ENCODE measurements at regions not wholly inside any gene's neighbourhood (a gene's known extent, or its start where the extent isn't known, plus 50 kb on each side); places are given as distances from the start of the nearest gene placed in this dataset.
"Not testable (repeated sequence)": the region's sequence is repeated elsewhere in the genome, so short reads cannot be mapped to it uniquely, and the experiment has no call there.

DNA sequence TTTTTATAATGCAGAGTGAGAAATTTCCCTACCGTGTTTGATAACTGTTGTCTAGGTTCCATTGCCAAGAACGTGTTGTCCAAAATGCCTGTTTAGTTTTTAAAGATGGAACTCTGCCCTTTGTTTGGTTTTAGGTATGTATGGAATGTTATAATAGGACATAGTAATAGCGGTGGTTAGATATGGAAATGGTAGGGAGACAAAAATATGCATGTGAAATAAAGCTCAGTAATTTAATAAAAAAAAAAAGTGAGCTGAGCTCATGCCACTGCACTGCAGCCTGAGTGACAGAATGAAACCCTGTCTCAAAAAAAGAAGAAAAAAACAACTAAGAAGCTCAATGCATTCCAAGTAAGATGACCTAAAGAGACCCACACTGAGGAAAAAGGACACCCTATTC is 72.9 kb downstream of the ZNF783 start:
- TF ChIP-seq, protein P1, sequence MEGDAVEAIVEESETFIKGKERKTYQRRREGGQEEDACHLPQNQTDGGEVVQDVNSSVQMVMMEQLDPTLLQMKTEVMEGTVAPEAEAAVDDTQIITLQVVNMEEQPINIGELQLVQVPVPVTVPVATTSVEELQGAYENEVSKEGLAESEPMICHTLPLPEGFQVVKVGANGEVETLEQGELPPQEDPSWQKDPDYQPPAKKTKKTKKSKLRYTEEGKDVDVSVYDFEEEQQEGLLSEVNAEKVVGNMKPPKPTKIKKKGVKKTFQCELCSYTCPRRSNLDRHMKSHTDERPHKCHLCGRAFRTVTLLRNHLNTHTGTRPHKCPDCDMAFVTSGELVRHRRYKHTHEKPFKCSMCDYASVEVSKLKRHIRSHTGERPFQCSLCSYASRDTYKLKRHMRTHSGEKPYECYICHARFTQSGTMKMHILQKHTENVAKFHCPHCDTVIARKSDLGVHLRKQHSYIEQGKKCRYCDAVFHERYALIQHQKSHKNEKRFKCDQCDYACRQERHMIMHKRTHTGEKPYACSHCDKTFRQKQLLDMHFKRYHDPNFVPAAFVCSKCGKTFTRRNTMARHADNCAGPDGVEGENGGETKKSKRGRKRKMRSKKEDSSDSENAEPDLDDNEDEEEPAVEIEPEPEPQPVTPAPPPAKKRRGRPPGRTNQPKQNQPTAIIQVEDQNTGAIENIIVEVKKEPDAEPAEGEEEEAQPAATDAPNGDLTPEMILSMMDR (IDR thresholded peaks at IDR 0.05; ENCODE audit: low read length, missing control alignments), result no peak
- H3K4me3 ChIP-seq (replicated peaks; ENCODE audit: low read depth, low read length), result no peak overlapping the region
- DNase-seq (ENCODE audit: low read depth), result peak; percentile 38

GRCh38 chr7:149348758-149349369 is 86.9 kb downstream of the ZNF783 start:
- H3K4me3 ChIP-seq (replicated peaks; ENCODE audit: low read depth, low read length), result no peak overlapping the region
- TF ChIP-seq, protein P1 (IDR thresholded peaks at IDR 0.05; ENCODE audit: low read length, missing control alignments), result no peak
- no peak for DNase-seq (ENCODE audit: low read depth)

DNA sequence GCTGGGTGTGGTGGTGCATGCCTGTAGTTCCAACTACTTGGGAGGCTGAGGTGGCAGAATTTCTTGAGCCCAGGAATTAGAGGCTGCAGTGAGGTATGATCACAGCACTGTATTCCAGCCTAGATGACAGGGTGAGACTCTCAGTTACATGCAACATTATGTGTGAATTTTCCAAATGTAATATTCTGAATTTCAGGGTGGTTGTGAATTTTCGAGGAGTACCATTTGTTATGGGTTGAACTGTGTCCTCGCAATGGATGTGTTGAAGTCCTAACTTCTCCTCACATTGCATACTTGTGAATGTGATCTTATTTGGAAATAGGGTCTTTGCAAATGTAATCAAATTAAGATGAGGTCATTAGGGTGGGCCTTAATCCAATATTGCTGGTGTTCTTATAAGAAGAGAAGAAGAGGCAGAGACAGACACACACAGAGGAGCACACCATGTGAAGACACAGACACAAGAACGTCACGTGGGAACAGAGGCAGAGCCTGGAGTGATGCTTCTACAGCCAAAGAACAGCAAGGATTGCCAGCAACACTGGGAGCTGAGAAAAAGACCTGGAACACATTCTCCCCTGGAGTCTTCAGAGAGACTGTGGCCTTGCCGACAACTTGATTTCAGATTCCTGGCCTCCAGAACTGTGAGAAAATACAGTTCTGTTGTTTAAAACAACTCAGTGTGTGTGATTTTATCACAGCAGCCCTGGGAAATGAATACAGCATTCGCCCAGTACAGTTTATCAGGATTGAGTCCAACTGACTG is 91.9 kb downstream of the ZNF783 start:
- H3K4me3 ChIP-seq (replicated peaks; ENCODE audit: low read depth, low read length), result no peak overlapping the region
- no peak for DNase-seq (ENCODE audit: low read depth)
- TF ChIP-seq, protein P1 (IDR thresholded peaks at IDR 0.05; ENCODE audit: low read length, missing control alignments), result no peak

- not testable (repeated sequence) for DNase-seq (ENCODE audit: low read depth); H3K4me3 ChIP-seq (replicated peaks; ENCODE audit: low read depth, low read length)
Observed at GRCh38 chr7:149355035-149355389, 93.0 kb downstream of the ZNF783 start.

GRCh38 chr7:149355390-149356048 is 93.5 kb downstream of the ZNF783 start:
- H3K4me3 ChIP-seq (replicated peaks; ENCODE audit: low read depth, low read length), result no peak overlapping the region
- TF ChIP-seq, protein P1 (IDR thresholded peaks at IDR 0.05; ENCODE audit: low read length, missing control alignments), result no peak
- DNase-seq (ENCODE audit: low read depth), result no peak

GRCh38 chr7:149362696-149363095 is 98.2 kb downstream of the ZNF777 start:
- no peak overlapping the region for H3K4me3 ChIP-seq (replicated peaks; ENCODE audit: low read depth, low read length)
- TF ChIP-seq, protein P1 (IDR thresholded peaks at IDR 0.05; ENCODE audit: low read length, missing control alignments), result no peak
- no peak for DNase-seq (ENCODE audit: low read depth)

DNA sequence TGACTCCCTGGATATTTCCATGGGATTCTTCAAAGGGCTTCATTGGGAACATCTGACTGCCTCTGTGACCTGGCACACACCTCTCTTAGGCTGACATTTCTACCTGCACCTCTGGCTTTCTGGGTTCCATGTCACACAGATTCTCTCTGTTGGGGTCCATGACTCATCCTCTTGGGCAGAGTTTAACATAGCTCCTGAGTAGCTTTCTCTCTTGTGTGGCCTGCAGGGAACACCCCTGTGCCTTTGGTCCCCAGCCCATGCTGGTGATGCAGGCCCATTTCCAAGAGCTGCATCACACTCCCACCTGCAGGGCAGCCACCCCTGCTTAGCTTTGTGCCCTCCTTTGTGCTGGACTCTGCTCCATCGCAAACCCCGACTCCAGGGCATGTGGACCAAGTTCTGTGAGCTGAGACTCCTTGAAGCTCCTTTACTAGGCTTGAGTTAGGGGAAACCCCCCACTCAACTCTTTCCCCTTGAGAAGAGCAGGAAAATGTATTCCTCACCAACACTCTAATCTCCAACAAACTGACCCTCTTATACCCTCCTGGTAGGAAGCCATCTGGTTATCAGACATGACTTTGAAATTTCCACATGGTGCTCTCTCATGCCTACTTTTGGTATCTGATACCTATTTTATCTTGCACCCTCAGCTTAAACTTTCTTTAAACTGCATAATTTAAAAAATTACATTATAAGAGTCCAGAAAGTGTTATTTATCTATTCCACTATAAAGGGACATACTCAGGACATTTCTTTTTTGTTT is 93.3 kb downstream of the ZNF777 start:
- TF ChIP-seq, protein P1 (IDR thresholded peaks at IDR 0.05; ENCODE audit: low read length, missing control alignments), result no peak
- H3K4me3 ChIP-seq (replicated peaks; ENCODE audit: low read depth, low read length), result no peak overlapping the region
- no peak for DNase-seq (ENCODE audit: low read depth)

Data from fibroblast of pulmonary artery (primary cell).